B cell (primary cell): ENCODE measurements at regions not wholly inside any gene's neighbourhood (a gene's known extent, or its start where the extent isn't known, plus 50 kb on each side); places are given as distances from the start of the nearest gene placed in this dataset.

Source experiments
- ATAC-seq: fragments of 200-7000 bp; cut with Tn5 transposase; one replicate; pipeline ENCODE4 v1.10.0; 2021; ENCODE audit warnings: low read depth, mild to moderate bottlenecking, moderate number of reproducible peaks, moderate library complexity
- CTCF ChIA-PET: fragments of 350-600 bp; sonication (Branson Sonifier 250); formaldehyde crosslinking; loops from one replicate; lab custom pipeline; 2021; ENCODE audit warnings: antibody characterized with exemption, inconsistent platforms; lab: Charles Lee
- POLR2A ChIA-PET: fragments of 350-600 bp; sonication (Branson Sonifier 250); formaldehyde crosslinking; loops from one replicate; lab custom pipeline; 2021; ENCODE audit warnings: antibody characterized with exemption; lab: Charles Lee
- DNase-seq: peaks from one replicate; pipeline ENCODE4 v3.0.0; 2013
- H2AFZ ChIP-seq: 2 replicates; pipeline ENCODE4 v1.6.1; 2012; ENCODE audit warnings: mild to moderate bottlenecking, low read depth, low read length; ENCODE audit not compliant: insufficient read depth, poor library complexity, severe bottlenecking
- H3K27ac ChIP-seq, 2 donors: 1 replicate in 1 of 2; 2 replicates in 1 of 2; pipeline ENCODE4 v1.5.1; 2012 to 2013; ENCODE audit warnings: low read length in 2 of 2, mild to moderate bottlenecking in 2 of 2, moderate library complexity in 1 of 2
- H3K27me3 ChIP-seq, 4 experiments: fragments of 200-600 bp in 1 of 4; sonication (generic) in 1 of 4; replicated peaks in 1 of 4; 1 replicate in 2 of 4; 2 replicates in 2 of 4; pipeline versions ENCODE4 v1.6.1 to v1.7.0; 2013 to 2016; ENCODE audit warnings: low read length in 3 of 4, mild to moderate bottlenecking in 2 of 4, mixed read lengths in 1 of 4, moderate library complexity in 1 of 4; ENCODE audit not compliant: insufficient read depth in 4 of 4, control insufficient read depth in 3 of 4; ENCODE audit errors: control extremely low read depth in 1 of 4
- H3K36me3 ChIP-seq, 2 experiments: replicated peaks in 1 of 2; 1 replicate in 1 of 2; 2 replicates in 1 of 2; pipeline versions ENCODE4 v1.6.1 to v1.7.1; 2013; ENCODE audit warnings: low read length in 1 of 2; ENCODE audit not compliant: insufficient read depth in 2 of 2, control insufficient read depth in 1 of 2; ENCODE audit errors: control extremely low read depth in 1 of 2, extremely low read depth in 1 of 2
- H3K4me1 ChIP-seq, 2 donors: fragments of 200-600 bp in 1 of 2; sonication (generic) in 1 of 2; 1 replicate in 1 of 2; 2 replicates in 1 of 2; pipeline versions ENCODE4 v1.5.1 to v1.6.1; 2013 to 2017; ENCODE audit warnings: low read length in 2 of 2; ENCODE audit not compliant: control insufficient read depth in 2 of 2, insufficient read depth in 2 of 2
- H3K4me2 ChIP-seq: replicated peaks from 2 replicates; pipeline ENCODE3; 2012; ENCODE audit warnings: mild to moderate bottlenecking, low read depth, low read length; ENCODE audit not compliant: poor library complexity, severe bottlenecking
- H3K4me3 ChIP-seq, 5 experiments: fragments of 200-600 bp in 1 of 5; sonication (generic) in 1 of 5; 1 replicate in 3 of 5; 2 replicates in 2 of 5; pipeline versions ENCODE4 v1.5.1 to v1.7.0; 2011 to 2016; ENCODE audit warnings: low read length in 4 of 5, mild to moderate bottlenecking in 4 of 5, low read depth in 2 of 5, control low read depth in 1 of 5, moderate library complexity in 1 of 5; ENCODE audit not compliant: insufficient read depth in 1 of 5; ENCODE audit errors: control extremely low read depth in 1 of 5, extremely low read depth in 1 of 5
- H3K79me2 ChIP-seq: fragments of 200-600 bp; sonication (generic); one replicate; pipeline ENCODE4 v1.6.0; 2016; ENCODE audit warnings: low read length; ENCODE audit not compliant: control insufficient read depth, insufficient read depth
- H3K9ac ChIP-seq: fragments of 200-600 bp; sonication (generic); 2 replicates; pipeline ENCODE4 v1.6.1; 2017; ENCODE audit warnings: mild to moderate bottlenecking, low read length, moderate library complexity
- H3K9me3 ChIP-seq, 3 donors: one replicate each; pipeline versions ENCODE4 v1.6.1 to v1.7.1; 2013; ENCODE audit warnings: low read length in 2 of 3; ENCODE audit not compliant: control insufficient read depth in 2 of 3, insufficient read depth in 1 of 3; ENCODE audit errors: control extremely low read depth in 1 of 3
- H4K20me1 ChIP-seq: 2 replicates; pipeline ENCODE4 v1.6.0; 2012; ENCODE audit warnings: mild to moderate bottlenecking, low read length; ENCODE audit not compliant: insufficient read depth, control insufficient read depth, poor library complexity, severe bottlenecking
- H3K27ac Mint-ChIP-seq: one replicate; pipeline ENCODE4 v1.8.0; 2021; ENCODE audit warnings: mixed read lengths
- H3K27me3 Mint-ChIP-seq: one replicate; pipeline ENCODE4 v1.8.0; 2021; ENCODE audit warnings: mixed read lengths
- H3K4me1 Mint-ChIP-seq: one replicate; pipeline ENCODE4 v1.8.0; 2021; ENCODE audit warnings: mixed read lengths
- H3K4me3 Mint-ChIP-seq: one replicate; pipeline ENCODE4 v1.8.0; 2021; ENCODE audit warnings: mixed read lengths
- H3K9me3 Mint-ChIP-seq: one replicate; pipeline ENCODE4 v1.8.0; 2022; ENCODE audit warnings: mixed read lengths; ENCODE audit not compliant: insufficient read depth
- EZH2 ChIP-seq: IDR thresholded peaks from 2 replicates; pipeline ENCODE4 v1.6.1; 2012; ENCODE audit warnings: borderline replicate concordance, low read depth, mild to moderate bottlenecking, moderate library complexity, low read length; ENCODE audit not compliant: insufficient read depth, poor library complexity, severe bottlenecking
- WGBS: methylation state at CpG from one replicate; pipeline ENCODE4 v1.1.5; 2013; ENCODE audit warnings: missing lambda C conversion rate; ENCODE audit not compliant: insufficient coverage; 5-methylcytosine and 5-hydroxymethylcytosine counted together
- intact Hi-C: fragments of 100-400 bp; cut with micrococcal nuclease; formaldehyde crosslinking; loops from one replicate; pipeline ENCODE4 v1.10.0; 2022
- TF ChIP-seq, protein P1 (sequence below): fragments of 200-600 bp; IDR thresholded peaks from one replicate; pipeline ENCODE4 v1.8.0; 2022; ENCODE audit warnings: antibody characterized with exemption, mild to moderate bottlenecking

GRCh38 chr11:71171576-71171975 is 80.8 kb downstream of the SHANK2 start:
- Histone ChIP-seq H2AFZ (no peak overlapping the region), H3K4me3 (no peak overlapping the region), H3K36me3 (no peaks in the 10 kb centered on the region), H4K20me1 (no peaks in the 10 kb centered on the region), H3K9ac (no peak overlapping the region), H3K4me1 (no peaks in the 10 kb centered on the region), H3K4me2 (no peak overlapping the region), H3K79me2 (no peaks in the 10 kb centered on the region), H3K27ac (no peak overlapping the region), H3K9me3 (peaks cover 0 to 10% (median 3%) of the 10 kb centered on the region in 3 donors), H3K27me3 (peaks cover 0 to 11% (median 0%) of the 10 kb centered on the region in 4 experiments)
- WGBS: 95% methylated on average over 10 of the region's 11 CpGs
- peaks cover 3% of the 10 kb centered on the region for H3K9me3 Mint-ChIP-seq
- H3K4me3 Mint-ChIP-seq: no peak overlapping the region
- POLR2A ChIA-PET: no interaction called here
- H3K4me1 Mint-ChIP-seq: no peaks in the 10 kb centered on the region
- TF ChIP-seq, protein P1, sequence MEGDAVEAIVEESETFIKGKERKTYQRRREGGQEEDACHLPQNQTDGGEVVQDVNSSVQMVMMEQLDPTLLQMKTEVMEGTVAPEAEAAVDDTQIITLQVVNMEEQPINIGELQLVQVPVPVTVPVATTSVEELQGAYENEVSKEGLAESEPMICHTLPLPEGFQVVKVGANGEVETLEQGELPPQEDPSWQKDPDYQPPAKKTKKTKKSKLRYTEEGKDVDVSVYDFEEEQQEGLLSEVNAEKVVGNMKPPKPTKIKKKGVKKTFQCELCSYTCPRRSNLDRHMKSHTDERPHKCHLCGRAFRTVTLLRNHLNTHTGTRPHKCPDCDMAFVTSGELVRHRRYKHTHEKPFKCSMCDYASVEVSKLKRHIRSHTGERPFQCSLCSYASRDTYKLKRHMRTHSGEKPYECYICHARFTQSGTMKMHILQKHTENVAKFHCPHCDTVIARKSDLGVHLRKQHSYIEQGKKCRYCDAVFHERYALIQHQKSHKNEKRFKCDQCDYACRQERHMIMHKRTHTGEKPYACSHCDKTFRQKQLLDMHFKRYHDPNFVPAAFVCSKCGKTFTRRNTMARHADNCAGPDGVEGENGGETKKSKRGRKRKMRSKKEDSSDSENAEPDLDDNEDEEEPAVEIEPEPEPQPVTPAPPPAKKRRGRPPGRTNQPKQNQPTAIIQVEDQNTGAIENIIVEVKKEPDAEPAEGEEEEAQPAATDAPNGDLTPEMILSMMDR: no peak
- no peak for TF ChIP-seq EZH2
- intact Hi-C loops: no loop called here
- peaks cover 14% of the 10 kb centered on the region for H3K27me3 Mint-ChIP-seq
- CTCF ChIA-PET: no interaction called here
- H3K27ac Mint-ChIP-seq: no peak overlapping the region
- ATAC-seq: no peak
- DNase-seq: no peak

GRCh38 chr11:71170624-71171423 is 81.6 kb downstream of the SHANK2 start:
- Mint-ChIP-seq H3K27ac (no peak overlapping the region), H3K4me1 (no peaks in the 10 kb centered on the region), H3K27me3 (peaks cover 14% of the 10 kb centered on the region), H3K9me3 (peaks cover 1% of the 10 kb centered on the region), H3K4me3 (no peak overlapping the region)
- 92% methylated on average over 30 of the region's 31 CpGs for WGBS
- Histone ChIP-seq H3K4me3 (no peak overlapping the region), H3K4me1 (no peaks in the 10 kb centered on the region), H3K27ac (no peak overlapping the region), H3K9me3 (peaks cover 0 to 3% (median 3%) of the 10 kb centered on the region in 3 donors), H3K4me2 (no peak overlapping the region), H3K9ac (no peak overlapping the region), H3K79me2 (no peaks in the 10 kb centered on the region), H3K36me3 (no peaks in the 10 kb centered on the region), H3K27me3 (peaks cover 0 to 9% (median 0%) of the 10 kb centered on the region in 4 experiments), H2AFZ (no peak overlapping the region), H4K20me1 (no peaks in the 10 kb centered on the region)
- ATAC-seq: no peak
- ChIA-PET CTCF (no interaction called here), POLR2A (no interaction called here)
- no peak for DNase-seq
- TF ChIP-seq, protein P1: no peak
- no peak for TF ChIP-seq EZH2
- intact Hi-C loops: no loop called here
